Kidney (tissue), 13 donors: ENCODE measurements at regions not wholly inside any gene's neighbourhood (a gene's known extent, or its start where the extent isn't known, plus 50 kb on each side); places are given as distances from the start of the nearest gene placed in this dataset.

Experiments
- DNase-seq, 5 donors: peaks; one replicate each; pipeline ENCODE4 v3.0.0-alpha.2; 2013 to 2020
- FAIRE-seq: peaks from 2 replicates; lab custom pipeline; 2012; peaks lifted over from hg19 to GRCh38; lab: Jason Lieb, UNC
- H3K27ac ChIP-seq, 2 donors: one replicate each; pipeline ENCODE4 v1.7.0; 2013; ENCODE audit warnings: low read depth in 2 of 2, low read length in 2 of 2, inconsistent platforms in 1 of 2
- H3K27me3 ChIP-seq: one replicate; pipeline ENCODE4 v1.7.1; 2013; ENCODE audit warnings: low read length, inconsistent platforms; ENCODE audit not compliant: control insufficient read depth, insufficient read depth
- H3K36me3 ChIP-seq, 3 donors: one replicate each; pipeline versions ENCODE4 v1.7.0 to v1.7.1; 2013; ENCODE audit warnings: low read length in 3 of 3, control low read depth in 1 of 3, inconsistent platforms in 1 of 3; ENCODE audit not compliant: insufficient read depth in 3 of 3, control insufficient read depth in 2 of 3
- H3K4me1 ChIP-seq, 3 donors: one replicate each; pipeline versions ENCODE4 v1.7.0 to v1.7.1; 2013; ENCODE audit warnings: low read length in 3 of 3, inconsistent platforms in 1 of 3, low read depth in 1 of 3; ENCODE audit not compliant: control insufficient read depth in 2 of 3, insufficient read depth in 2 of 3
- H3K4me3 ChIP-seq, 3 donors: one replicate each; pipeline versions ENCODE4 v1.7.0 to v1.8.1; 2013; ENCODE audit warnings: low read length in 3 of 3, control low read depth in 1 of 3, inconsistent platforms in 1 of 3
- H3K9ac ChIP-seq, 3 donors: one replicate each; pipeline versions ENCODE4 v1.7.0 to v1.7.1; 2013; ENCODE audit warnings: low read length in 3 of 3, control low read depth in 1 of 3, inconsistent platforms in 1 of 3
- H3K9me3 ChIP-seq, 3 donors: one replicate each; pipeline versions ENCODE4 v1.7.0 to v1.7.1; 2013; ENCODE audit warnings: low read length in 3 of 3, control low read depth in 1 of 3, inconsistent platforms in 1 of 3; ENCODE audit not compliant: control insufficient read depth in 2 of 3, insufficient read depth in 1 of 3
- intact Hi-C: fragments of 100-400 bp; cut with DNase I; formaldehyde crosslinking; loops from one replicate; pipeline ENCODE4 v1.11.1; 2022
- TF ChIP-seq, protein P1 (sequence below): IDR thresholded peaks from 3 replicates; pipeline ENCODE4 v1.5.1; 2012; ENCODE audit warnings: mild to moderate bottlenecking, moderate library complexity, borderline replicate concordance; ENCODE audit not compliant: insufficient read depth; ENCODE audit errors: extremely low read depth
- donor health status: control.
- donor health status: control.
- donor health status: control.
- donor health status: control.
- donor health status: control.
- donor health status: DM: yes; HTN: yes; CAD: no.
- donor health status: Normal renal cell carcinoma (clear cell type).

DNA sequence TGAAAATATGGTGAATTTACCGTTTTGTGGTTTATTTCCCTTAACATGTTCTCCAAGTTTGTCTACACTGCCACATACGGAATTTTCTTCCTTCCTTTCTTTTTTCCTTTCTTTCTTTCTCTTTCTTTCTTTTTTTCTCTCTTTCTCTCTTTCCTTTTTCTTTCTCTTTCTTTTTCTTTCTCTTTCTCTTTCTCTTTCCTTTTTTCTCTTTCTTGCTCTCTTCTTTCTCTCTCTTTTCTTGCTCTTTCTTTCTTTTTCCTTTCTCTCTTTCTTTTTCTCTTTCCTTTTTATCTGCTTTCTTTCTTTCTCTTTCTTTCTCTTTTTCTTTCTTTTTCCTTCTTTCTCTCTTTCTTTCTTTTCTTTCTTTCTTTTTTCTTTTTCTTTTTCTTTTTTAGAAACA lies 1962.3 kb upstream of the PCDH20 start:
- FAIRE-seq (no peak), DNase-seq (no peak)
- H3K27me3 ChIP-seq: no peaks in the 10 kb centered on the region
- H3K9me3 ChIP-seq: no peaks in the 10 kb centered on the region
- TF ChIP-seq, protein P1, sequence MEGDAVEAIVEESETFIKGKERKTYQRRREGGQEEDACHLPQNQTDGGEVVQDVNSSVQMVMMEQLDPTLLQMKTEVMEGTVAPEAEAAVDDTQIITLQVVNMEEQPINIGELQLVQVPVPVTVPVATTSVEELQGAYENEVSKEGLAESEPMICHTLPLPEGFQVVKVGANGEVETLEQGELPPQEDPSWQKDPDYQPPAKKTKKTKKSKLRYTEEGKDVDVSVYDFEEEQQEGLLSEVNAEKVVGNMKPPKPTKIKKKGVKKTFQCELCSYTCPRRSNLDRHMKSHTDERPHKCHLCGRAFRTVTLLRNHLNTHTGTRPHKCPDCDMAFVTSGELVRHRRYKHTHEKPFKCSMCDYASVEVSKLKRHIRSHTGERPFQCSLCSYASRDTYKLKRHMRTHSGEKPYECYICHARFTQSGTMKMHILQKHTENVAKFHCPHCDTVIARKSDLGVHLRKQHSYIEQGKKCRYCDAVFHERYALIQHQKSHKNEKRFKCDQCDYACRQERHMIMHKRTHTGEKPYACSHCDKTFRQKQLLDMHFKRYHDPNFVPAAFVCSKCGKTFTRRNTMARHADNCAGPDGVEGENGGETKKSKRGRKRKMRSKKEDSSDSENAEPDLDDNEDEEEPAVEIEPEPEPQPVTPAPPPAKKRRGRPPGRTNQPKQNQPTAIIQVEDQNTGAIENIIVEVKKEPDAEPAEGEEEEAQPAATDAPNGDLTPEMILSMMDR: no peak
- no peak overlapping the region for H3K4me3 ChIP-seq
- no peak overlapping the region for H3K9ac ChIP-seq
- intact Hi-C loops: no loop called here
- no peak overlapping the region for H3K27ac ChIP-seq
- H3K4me1 ChIP-seq: no peaks in the 10 kb centered on the region
- H3K36me3 ChIP-seq: no peaks in the 10 kb centered on the region

GRCh38 chr13:63370101-63370500 lies 1954.5 kb upstream of the PCDH20 start:
- Histone ChIP-seq H3K36me3 (no peaks in the 10 kb centered on the region), H3K4me1 (no peaks in the 10 kb centered on the region), H3K9me3 (no peaks in the 10 kb centered on the region), H3K4me3 (no peak overlapping the region), H3K27ac (no peak overlapping the region), H3K9ac (no peak overlapping the region), H3K27me3 (no peaks in the 10 kb centered on the region)
- DNase-seq (no peak), FAIRE-seq (peak; percentile 11)
- TF ChIP-seq, protein P1: no peak
- intact Hi-C loops: no loop called here

DNA sequence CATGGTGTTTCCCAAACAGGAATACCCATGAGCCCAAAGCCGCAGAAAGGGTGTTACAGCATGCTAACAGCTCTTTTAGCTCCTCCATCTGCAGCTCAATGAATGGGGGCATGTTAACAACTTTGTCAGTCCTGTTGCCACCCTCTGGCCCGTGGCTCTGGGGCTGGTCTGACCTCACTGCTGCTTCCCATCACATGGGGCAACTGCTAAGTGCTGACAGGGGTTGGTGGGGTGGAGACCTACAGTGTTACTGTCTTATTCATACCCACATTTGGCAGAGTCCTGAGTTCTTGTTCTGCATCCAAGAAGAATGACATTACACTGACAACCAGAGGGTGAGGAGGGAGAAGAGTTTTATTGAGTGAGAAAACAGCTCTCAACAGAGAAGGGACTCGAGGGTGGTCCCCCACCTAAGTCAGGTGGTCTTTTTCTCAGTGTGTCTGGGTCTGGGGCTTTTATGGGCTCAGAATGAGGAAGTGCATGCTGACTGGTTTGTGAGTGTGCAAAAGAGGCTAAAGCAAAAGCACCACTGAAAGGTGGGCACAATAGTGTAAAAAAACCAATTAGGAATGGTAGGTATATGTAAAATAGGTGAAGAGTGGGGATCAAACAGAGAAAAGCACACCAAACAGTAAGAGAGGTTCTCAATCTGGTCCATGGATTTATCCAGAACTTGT lies 1952.0 kb upstream of the PCDH20 start:
- no peak overlapping the region for H3K4me3 ChIP-seq
- FAIRE-seq: no peak
- H3K27me3 ChIP-seq: no peaks in the 10 kb centered on the region
- H3K9me3 ChIP-seq: no peaks in the 10 kb centered on the region
- no peak overlapping the region for H3K9ac ChIP-seq
- intact Hi-C loops: no loop called here
- H3K4me1 ChIP-seq: no peaks in the 10 kb centered on the region
- no peak overlapping the region for H3K27ac ChIP-seq
- no peak for DNase-seq
- TF ChIP-seq, protein P1: no peak
- H3K36me3 ChIP-seq: no peaks in the 10 kb centered on the region

DNA sequence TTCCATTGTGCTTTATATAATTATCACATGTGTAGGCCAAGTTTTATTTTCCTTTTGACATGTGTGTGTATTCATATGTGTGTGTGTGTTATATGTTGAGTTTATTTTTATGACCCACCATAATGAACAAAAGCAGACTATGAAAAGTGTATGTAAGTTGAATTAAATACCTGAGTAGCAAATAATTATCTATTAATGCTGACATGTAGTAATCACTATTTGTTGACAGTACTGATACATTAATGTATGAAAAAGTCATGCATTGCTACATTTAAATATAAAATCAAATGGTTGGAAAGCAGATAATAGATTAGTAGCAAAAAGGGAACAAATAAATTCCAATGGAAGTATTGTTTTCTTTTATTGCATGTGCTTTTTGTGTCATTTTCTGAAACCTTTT lies 1948.5 kb upstream of the PCDH20 start:
- no peak for DNase-seq
- no peaks in the 10 kb centered on the region for H3K36me3 ChIP-seq
- no peaks in the 10 kb centered on the region for H3K9me3 ChIP-seq
- no peak for FAIRE-seq
- H3K9ac ChIP-seq: no peak overlapping the region
- no peak overlapping the region for H3K4me3 ChIP-seq
- TF ChIP-seq, protein P1: no peak
- H3K27me3 ChIP-seq: no peaks in the 10 kb centered on the region
- intact Hi-C loops: no loop called here
- H3K4me1 ChIP-seq: no peaks in the 10 kb centered on the region
- H3K27ac ChIP-seq: no peak overlapping the region
